HUES48 (cell line): ENCODE measurements at regions not wholly inside any gene's neighbourhood (a gene's known extent, or its start where the extent isn't known, plus 50 kb on each side); places are given as distances from the start of the nearest gene placed in this dataset.

Experiments
- H3K27ac ChIP-seq: one replicate; pipeline ENCODE4 v1.7.0; 2013; ENCODE audit warnings: low read depth, low read length, inconsistent platforms
- H3K27me3 ChIP-seq: 2 replicates; pipeline ENCODE4 v1.6.1; 2013; ENCODE audit warnings: mild to moderate bottlenecking, low read length; ENCODE audit not compliant: control insufficient read depth, insufficient read depth
- H3K36me3 ChIP-seq: 2 replicates; pipeline ENCODE4 v1.6.1; 2013; ENCODE audit warnings: low read length; ENCODE audit not compliant: control insufficient read depth, insufficient read depth
- H3K4me1 ChIP-seq: 2 replicates; pipeline ENCODE4 v1.6.1; 2013; ENCODE audit warnings: mild to moderate bottlenecking, low read length; ENCODE audit not compliant: control insufficient read depth, insufficient read depth
- H3K4me3 ChIP-seq: 2 replicates; pipeline ENCODE4 v1.5.1; 2013; ENCODE audit warnings: mild to moderate bottlenecking, low read depth, low read length
- H3K9ac ChIP-seq: 2 replicates; pipeline ENCODE4 v1.6.1; 2013; ENCODE audit warnings: mild to moderate bottlenecking, low read depth, low read length, moderate library complexity
- H3K9me3 ChIP-seq: 2 replicates; pipeline ENCODE4 v1.6.1; 2013; ENCODE audit warnings: low read length; ENCODE audit not compliant: control insufficient read depth, insufficient read depth

DNA sequence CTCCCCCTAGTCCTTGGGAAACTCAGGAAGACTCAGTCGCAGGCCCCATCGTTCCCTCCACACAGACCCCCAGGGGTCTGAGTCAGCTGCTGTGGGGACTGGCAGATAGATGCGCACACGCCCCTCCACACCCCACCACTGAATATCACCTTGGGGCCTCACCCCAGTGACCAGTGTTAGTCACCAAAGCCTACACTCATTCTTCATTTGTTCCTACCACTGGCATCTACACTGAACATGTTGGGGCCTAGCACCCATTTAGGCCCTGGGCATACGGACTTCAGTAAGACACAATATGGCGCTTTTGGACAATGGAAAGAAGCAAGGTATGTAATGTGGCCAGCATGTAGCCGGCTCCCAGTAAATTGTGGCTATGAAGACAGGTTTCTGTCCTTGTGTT, 154.1 kb upstream of the PJA1 start:
- no peaks in the 10 kb centered on the region for H3K27me3 ChIP-seq
- peaks cover 10% of the 10 kb centered on the region; the same call in 1 of the 2 replicates for H3K9me3 ChIP-seq

DNA sequence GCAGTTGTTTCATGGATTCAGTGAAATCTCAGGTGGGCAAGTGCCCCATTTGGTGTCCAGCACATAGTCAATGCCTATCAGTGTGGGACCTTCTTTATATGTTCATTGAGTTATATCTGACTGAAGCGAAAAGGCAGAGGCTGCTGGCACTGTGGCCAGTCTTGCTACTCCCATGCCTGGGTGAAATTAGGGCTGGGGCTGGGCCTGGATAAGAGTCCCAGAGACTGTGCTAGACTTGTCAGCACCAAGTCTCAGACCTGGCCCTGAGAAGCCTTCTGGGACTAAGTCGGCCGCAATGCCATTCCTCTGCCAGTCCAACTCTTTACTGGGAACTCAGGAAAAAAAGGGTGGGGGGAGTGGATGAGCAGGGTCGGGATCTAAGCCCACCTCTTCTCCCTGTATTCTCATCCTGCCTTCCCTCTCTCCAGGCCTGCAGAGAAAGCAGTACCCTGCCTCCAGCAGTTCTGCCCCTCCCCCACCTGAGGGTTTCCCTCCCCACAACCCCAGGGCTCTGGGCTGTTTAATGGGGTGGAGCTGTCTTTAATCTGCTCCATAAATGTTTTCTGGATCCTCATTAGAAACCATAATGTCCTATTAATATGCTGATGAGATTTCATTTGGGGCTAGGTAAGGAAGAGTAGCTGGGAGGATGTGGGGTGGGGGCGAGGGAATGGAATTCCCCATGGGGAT, 153.5 kb upstream of the PJA1 start:
- H3K27ac ChIP-seq, result no peak overlapping the region
- H3K4me3 ChIP-seq, result no peak overlapping the region
- H3K9ac ChIP-seq, result no peak overlapping the region
- peaks cover 10% of the 10 kb centered on the region; the same call in 1 of the 2 replicates for H3K9me3 ChIP-seq
- H3K27me3 ChIP-seq, result no peaks in the 10 kb centered on the region
- peaks cover 30% of the 10 kb centered on the region for H3K4me1 ChIP-seq
- H3K36me3 ChIP-seq, result no peaks in the 10 kb centered on the region

More for the DNA sequence above, 154.1 kb upstream of the PJA1 start:
- Histone ChIP-seq H3K4me3 (no peak overlapping the region), H3K27ac (no peak overlapping the region), H3K9ac (no peak overlapping the region), H3K4me1 (peaks cover 30% of the 10 kb centered on the region), H3K36me3 (no peaks in the 10 kb centered on the region)

GRCh38 chrX:69317721-69318120, 152.5 kb upstream of the PJA1 start:
- peaks cover 6% of the 10 kb centered on the region; the same call in 1 of the 2 replicates for H3K9me3 ChIP-seq
- H3K9ac ChIP-seq, result no peak overlapping the region
- no peaks in the 10 kb centered on the region for H3K36me3 ChIP-seq
- no peaks in the 10 kb centered on the region for H3K27me3 ChIP-seq
- H3K4me3 ChIP-seq, result no peak overlapping the region
- no peak overlapping the region for H3K27ac ChIP-seq
- H3K4me1 ChIP-seq, result peaks cover 30% of the 10 kb centered on the region

- no peaks in the 10 kb centered on the region for H3K36me3 ChIP-seq
- H3K9me3 ChIP-seq, result peaks cover 10% of the 10 kb centered on the region; the same call in 1 of the 2 replicates
- H3K4me3 ChIP-seq, result no peak overlapping the region
- peaks cover 30% of the 10 kb centered on the region for H3K4me1 ChIP-seq
- no peak overlapping the region for H3K27ac ChIP-seq
- no peaks in the 10 kb centered on the region for H3K27me3 ChIP-seq
- H3K9ac ChIP-seq, result no peak overlapping the region
Observed at GRCh38 chrX:69314436-69315348, 149.4 kb upstream of the PJA1 start.

- Histone ChIP-seq H3K4me1 (peaks cover 23% of the 10 kb centered on the region), H3K4me3 (no peak overlapping the region), H3K27ac (no peak overlapping the region), H3K9ac (no peak overlapping the region), H3K27me3 (no peaks in the 10 kb centered on the region), H3K36me3 (no peaks in the 10 kb centered on the region), H3K9me3 (peaks cover 10% of the 10 kb centered on the region; the same call in 1 of the 2 replicates)
Observed at GRCh38 chrX:69313617-69314290, 148.5 kb upstream of the PJA1 start.

DNA sequence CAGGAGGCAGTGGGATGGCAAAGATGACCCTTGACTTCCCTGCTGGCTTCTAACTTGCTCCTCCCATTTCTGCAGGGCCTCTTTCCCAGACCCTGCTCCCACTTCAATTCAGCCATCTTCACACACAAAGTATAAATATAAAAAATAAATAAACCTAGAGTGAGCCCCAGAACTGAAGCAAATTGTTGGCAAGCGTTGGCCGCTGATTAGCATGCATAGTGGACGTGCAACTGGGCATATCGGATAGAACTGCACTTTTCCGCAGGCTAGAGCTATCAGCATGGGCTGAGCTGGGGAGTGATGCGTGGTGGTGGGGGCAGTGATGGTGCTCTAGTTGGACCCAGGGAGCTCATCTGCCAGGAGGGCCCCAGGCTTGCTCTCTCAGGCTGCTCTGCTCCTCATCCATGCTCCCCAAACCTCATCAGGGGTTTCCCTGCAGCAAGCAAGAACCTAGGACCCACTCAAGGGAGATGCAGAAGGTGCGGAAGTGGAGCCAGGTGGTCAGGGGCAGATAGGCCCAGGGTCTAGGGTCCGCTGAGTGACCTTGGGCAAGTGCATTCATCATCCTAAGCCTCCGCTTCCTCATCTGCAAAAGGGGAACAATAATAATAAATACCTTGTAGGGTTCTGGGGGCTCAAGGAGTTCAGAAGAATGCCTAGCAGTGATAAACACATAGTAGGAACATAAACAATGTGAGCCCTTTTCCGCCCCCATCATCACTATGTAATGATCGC, 146.8 kb upstream of the PJA1 start:
- H3K36me3 ChIP-seq, result no peaks in the 10 kb centered on the region
- H3K27me3 ChIP-seq, result no peaks in the 10 kb centered on the region
- H3K4me1 ChIP-seq, result peaks cover 20% of the 10 kb centered on the region
- no peak overlapping the region for H3K9ac ChIP-seq
- H3K27ac ChIP-seq, result no peak overlapping the region
- peaks cover 4% of the 10 kb centered on the region; the same call in 1 of the 2 replicates for H3K9me3 ChIP-seq
- H3K4me3 ChIP-seq, result no peak overlapping the region

GRCh38 chrX:69309074-69309792, 144.0 kb upstream of the PJA1 start:
- H3K27ac ChIP-seq, result no peak overlapping the region
- no peaks in the 10 kb centered on the region for H3K36me3 ChIP-seq
- peaks cover 4% of the 10 kb centered on the region; the same call in 1 of the 2 replicates for H3K9me3 ChIP-seq
- no peaks in the 10 kb centered on the region for H3K27me3 ChIP-seq
- H3K4me1 ChIP-seq, result peaks cover 20% of the 10 kb centered on the region
- no peak overlapping the region for H3K4me3 ChIP-seq
- H3K9ac ChIP-seq, result no peak overlapping the region

DNA sequence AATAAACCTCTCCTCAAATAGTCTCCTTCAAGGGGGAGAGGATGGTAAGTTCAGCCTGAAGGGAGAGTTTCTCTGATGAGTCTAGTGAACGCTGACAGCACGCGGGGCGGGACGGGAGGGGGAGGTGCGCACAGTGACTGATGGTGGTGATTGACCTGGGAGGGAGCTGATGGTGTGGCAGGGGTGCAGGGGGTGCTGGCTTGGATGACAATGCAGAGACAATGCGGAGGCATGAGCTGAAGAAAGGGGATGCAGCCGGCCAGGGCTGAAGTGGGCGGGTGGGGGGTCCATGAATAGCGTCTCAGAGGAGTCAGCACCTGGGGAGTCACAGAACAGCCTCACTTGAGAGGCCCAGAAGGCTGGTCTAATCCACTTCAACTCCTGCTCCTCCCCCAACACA, 142.5 kb upstream of the PJA1 start:
- Histone ChIP-seq H3K27ac (peak overlapping the region; percentile 10), H3K4me3 (no peak overlapping the region), H3K4me1 (peaks cover 20% of the 10 kb centered on the region), H3K36me3 (no peaks in the 10 kb centered on the region), H3K27me3 (no peaks in the 10 kb centered on the region), H3K9me3 (peaks cover 9% of the 10 kb centered on the region; the same call in 1 of the 2 replicates), H3K9ac (no peak overlapping the region)

- no peaks in the 10 kb centered on the region for H3K36me3 ChIP-seq
- no peak overlapping the region for H3K4me3 ChIP-seq
- H3K9ac ChIP-seq, result no peak overlapping the region
- H3K4me1 ChIP-seq, result peaks cover 20% of the 10 kb centered on the region
- H3K9me3 ChIP-seq, result peaks cover 9% of the 10 kb centered on the region; the same call in 1 of the 2 replicates
- H3K27ac ChIP-seq, result peak overlapping the region; percentile 0
- H3K27me3 ChIP-seq, result no peaks in the 10 kb centered on the region
Observed at GRCh38 chrX:69307029-69307428, 141.8 kb upstream of the PJA1 start.

- Histone ChIP-seq H3K4me3 (peak overlapping the region; percentile 30; the same call in 1 of the 2 replicates), H3K4me1 (peaks cover 20% of the 10 kb centered on the region), H3K27me3 (no peaks in the 10 kb centered on the region), H3K9me3 (peaks cover 9% of the 10 kb centered on the region; the same call in 1 of the 2 replicates), H3K27ac (peak overlapping the region; percentile 81), H3K36me3 (no peaks in the 10 kb centered on the region), H3K9ac (no peak overlapping the region)
Observed at GRCh38 chrX:69306063-69306404, 140.8 kb upstream of the PJA1 start.
